Mammary epithelial cell (primary cell): ENCODE measurements at regions not wholly inside any gene's neighbourhood (a gene's known extent, or its start where the extent isn't known, plus 50 kb on each side); places are given as distances from the start of the nearest gene placed in this dataset.

ENCODE experiments used
- CTCF ChIP-seq, 2 donors: IDR thresholded peaks in 1 of 2; conservative IDR thresholded peaks in 1 of 2; 2 replicates each; pipeline ENCODE4 v1.5.1; 2011 to 2012; ENCODE audit warnings: inconsistent platforms in 2 of 2, low read length in 2 of 2, mild to moderate bottlenecking in 2 of 2, control low read depth in 1 of 2, low read depth in 1 of 2; ENCODE audit not compliant: insufficient read depth in 1 of 2; ENCODE audit errors: extremely low read depth in 1 of 2
- EZH2 ChIP-seq: IDR thresholded peaks from 2 replicates; pipeline ENCODE4 v1.6.1; 2012; ENCODE audit warnings: low read length, inconsistent platforms, borderline replicate concordance

GRCh38 chr1:4554271-4554865, 100.0 kb upstream of the AJAP1 start:
- TF ChIP-seq CTCF (conservative IDR thresholded peaks at IDR 0.05 in 1 of 2, IDR thresholded peaks at IDR 0.05 in 1 of 2; ENCODE audit: extremely low read depth in 1 of 2, insufficient read depth in 1 of 2, low read depth in 1 of 2, low read length in 2 of 2) (no peak), EZH2 (no peak)
